ENCODE measurements at regions not wholly inside any gene's neighbourhood (a gene's known extent, or its start where the extent isn't known, plus 50 kb on each side); places are given as distances from the start of the nearest gene placed in this dataset.
"Not testable (repeated sequence)": the region's sequence is repeated elsewhere in the genome, so short reads cannot be mapped to it uniquely, and the experiment has no call there.

- DNase-seq (ENCODE audit: extremely low read depth, low read depth): not testable (repeated sequence)
Measured at GRCh38 chr15:31719396-31720022, 310.8 kb upstream of the CHRNA7 start.

- DNase-seq (ENCODE audit: extremely low read depth, low read depth): not testable (repeated sequence)
Measured at GRCh38 chr15:31723019-31723418, 307.3 kb upstream of the CHRNA7 start.

- DNase-seq (ENCODE audit: extremely low read depth, low read depth): not testable (repeated sequence)
Measured at GRCh38 chr15:31724903-31725302, 305.4 kb upstream of the CHRNA7 start.

- DNase-seq (ENCODE audit: extremely low read depth, low read depth): not testable (repeated sequence)
Measured at GRCh38 chr15:31725619-31726018, 304.7 kb upstream of the CHRNA7 start.

- TF ChIP-seq CTCF (IDR thresholded peaks at IDR 0.05; ENCODE audit: low read depth, low read length): no peak
Measured at GRCh38 chr15:31727612-31728011, 302.7 kb upstream of the CHRNA7 start.

GRCh38 chr15:31732726-31733125 is 297.6 kb upstream of the CHRNA7 start:
- no peak for TF ChIP-seq CTCF (IDR thresholded peaks at IDR 0.05; ENCODE audit: low read depth, low read length)
- no peak for DNase-seq (ENCODE audit: extremely low read depth, low read depth)

More at GRCh38 chr15:31727612-31728011, 302.7 kb upstream of the CHRNA7 start:
- no peak for DNase-seq (ENCODE audit: extremely low read depth, low read depth)

GRCh38 chr15:31733424-31733823 is 296.9 kb upstream of the CHRNA7 start:
- TF ChIP-seq CTCF (IDR thresholded peaks at IDR 0.05; ENCODE audit: low read depth, low read length): no peak
- DNase-seq (ENCODE audit: extremely low read depth, low read depth): no peak

- no peak for DNase-seq (ENCODE audit: extremely low read depth, low read depth)
- TF ChIP-seq CTCF (IDR thresholded peaks at IDR 0.05; ENCODE audit: low read depth, low read length): no peak
Measured at GRCh38 chr15:31740203-31740602, 290.1 kb upstream of the CHRNA7 start.

GRCh38 chr15:31745841-31746240 is 284.5 kb upstream of the CHRNA7 start:
- TF ChIP-seq CTCF (IDR thresholded peaks at IDR 0.05; ENCODE audit: low read depth, low read length): no peak
- no peak for DNase-seq (ENCODE audit: extremely low read depth, low read depth)

Measured in AG09319 (cell line).